IMR-90 (cell line): ENCODE measurements at regions not wholly inside any gene's neighbourhood (a gene's known extent, or its start where the extent isn't known, plus 50 kb on each side); places are given as distances from the start of the nearest gene placed in this dataset.

ENCODE experiments used
- ATAC-seq: fragments of 200-7000 bp; cut with Tn5 transposase; 2 replicates; pipeline ENCODE4 v1.9.1; 2020; ENCODE audit warnings: low read depth, mild to moderate bottlenecking, moderate library complexity
- BruUV-seq: library from RNA; stranded (reverse); fragments of 400-500 nt; replicated peaks from 2 replicates; lab custom pipeline; 2021; lab: Mats Ljungman, UMichigan
- CTCF ChIA-PET: fragments of 300-600 bp; formaldehyde crosslinking; extraction: SDS; loops from one replicate; lab custom pipeline; 2021; ENCODE audit warnings: antibody characterized with exemption; lab: Yijun Ruan, JAX
- POLR2A ChIA-PET: fragments of 300-600 bp; sonication (Branson Sonifier 250); formaldehyde crosslinking; loops from one replicate; lab custom pipeline; 2022; ENCODE audit warnings: antibody characterized with exemption; ENCODE audit not compliant: unreplicated experiment; lab: Charles Lee
- DNase-seq: peaks from one replicate; pipeline ENCODE4 v3.0.0; 2013
- H2AFZ ChIP-seq: replicated peaks from 2 replicates; pipeline ENCODE3; 2013; ENCODE audit warnings: low read length, mild to moderate bottlenecking; ENCODE audit not compliant: poor library complexity
- H2AK5ac ChIP-seq: 2 replicates; pipeline ENCODE4 v1.6.1; 2013; ENCODE audit warnings: low read depth, low read length, inconsistent platforms
- H2AK9ac ChIP-seq: replicated peaks from 2 replicates; pipeline ENCODE3; 2013; ENCODE audit warnings: mild to moderate bottlenecking, low read depth, low read length, moderate library complexity; ENCODE audit not compliant: poor library complexity
- H2BK120ac ChIP-seq: 2 replicates; pipeline ENCODE4 v1.6.1; 2013; ENCODE audit warnings: low read depth, low read length, inconsistent platforms
- H2BK15ac ChIP-seq: 3 replicates; pipeline ENCODE4 v1.6.1; 2013; ENCODE audit warnings: low read depth, low read length, inconsistent platforms
- H2BK20ac ChIP-seq: 2 replicates; pipeline ENCODE4 v1.6.1; 2013; ENCODE audit warnings: low read depth, mild to moderate bottlenecking, inconsistent platforms, low read length, moderate library complexity
- H2BK5ac ChIP-seq: 2 replicates; pipeline ENCODE4 v1.6.1; 2013; ENCODE audit warnings: mild to moderate bottlenecking, low read depth, low read length, inconsistent platforms; ENCODE audit not compliant: poor library complexity, severe bottlenecking
- H3K14ac ChIP-seq: replicated peaks from 2 replicates; pipeline ENCODE4 v1.6.1; 2013; ENCODE audit warnings: low read depth, low read length, inconsistent platforms
- H3K18ac ChIP-seq: 2 replicates; pipeline ENCODE4 v1.6.1; 2013; ENCODE audit warnings: low read depth, low read length, control low read depth
- H3K23ac ChIP-seq: 2 replicates; pipeline ENCODE4 v1.6.1; 2013; ENCODE audit warnings: low read depth, low read length, inconsistent platforms
- H3K27ac ChIP-seq: 2 replicates; pipeline ENCODE4 v1.5.1; 2013; ENCODE audit warnings: mild to moderate bottlenecking, control low read depth, low read length; ENCODE audit not compliant: insufficient read depth
- H3K27me3 ChIP-seq: 2 replicates; pipeline ENCODE4 v1.6.1; 2013; ENCODE audit warnings: low read length; ENCODE audit not compliant: control insufficient read depth, insufficient read depth
- H3K36me3 ChIP-seq: 2 replicates; pipeline ENCODE4 v1.6.1; 2013; ENCODE audit warnings: low read length, mixed read lengths; ENCODE audit not compliant: control insufficient read depth, insufficient read depth
- H3K4ac ChIP-seq: 2 replicates; pipeline ENCODE4 v1.6.1; 2013; ENCODE audit warnings: low read depth, low read length, inconsistent platforms
- H3K4me1 ChIP-seq: 2 replicates; pipeline ENCODE4 v1.6.1; 2013; ENCODE audit warnings: low read length, mixed read lengths; ENCODE audit not compliant: control insufficient read depth, insufficient read depth
- H3K4me2 ChIP-seq: 2 replicates; pipeline ENCODE4 v1.6.1; 2013; ENCODE audit warnings: low read depth, mild to moderate bottlenecking, control low read depth, low read length, moderate library complexity
- H3K4me3 ChIP-seq: 2 replicates; pipeline ENCODE4 v1.5.1; 2013; ENCODE audit warnings: low read depth, mild to moderate bottlenecking, control low read depth, low read length, moderate library complexity; ENCODE audit not compliant: insufficient read depth
- H3K56ac ChIP-seq: 2 replicates; pipeline ENCODE4 v1.6.1; 2013; ENCODE audit warnings: low read length, inconsistent platforms; ENCODE audit not compliant: insufficient read depth; ENCODE audit errors: extremely low read depth
- H3K79me1 ChIP-seq, 2 experiments: 2 replicates each; pipeline ENCODE4 v1.6.1; 2013; ENCODE audit warnings: low read length in 2 of 2, inconsistent platforms in 1 of 2, low read depth in 1 of 2
- H3K9ac ChIP-seq: 2 replicates; pipeline ENCODE4 v1.6.1; 2013; ENCODE audit warnings: low read depth, low read length, control low read depth
- H3K9me1 ChIP-seq: 2 replicates; pipeline ENCODE4 v1.6.1; 2013; ENCODE audit warnings: low read length, inconsistent platforms; ENCODE audit not compliant: insufficient read depth
- H3K9me3 ChIP-seq: 2 replicates; pipeline ENCODE4 v1.6.1; 2013; ENCODE audit warnings: low read length; ENCODE audit not compliant: control insufficient read depth, insufficient read depth
- H4K20me1 ChIP-seq: 2 replicates; pipeline ENCODE4 v1.6.1; 2013; ENCODE audit warnings: low read length, inconsistent platforms; ENCODE audit not compliant: insufficient read depth
- H4K5ac ChIP-seq: 2 replicates; pipeline ENCODE4 v1.6.1; 2013; ENCODE audit warnings: mild to moderate bottlenecking, low read depth, low read length, control low read depth
- H4K8ac ChIP-seq, 2 experiments: 2 replicates each; pipeline ENCODE4 v1.6.1; 2013; ENCODE audit warnings: low read depth in 2 of 2, low read length in 2 of 2, control low read depth in 1 of 2, inconsistent platforms in 1 of 2
- H4K91ac ChIP-seq: 2 replicates; pipeline ENCODE4 v1.6.1; 2013; ENCODE audit warnings: low read depth, low read length, inconsistent platforms; ENCODE audit not compliant: insufficient read depth
- BHLHE40 ChIP-seq: fragments of 150-350 bp; IDR thresholded peaks from 2 replicates; pipeline ENCODE4 v1.6.1; 2016; ENCODE audit warnings: mild to moderate bottlenecking, low read depth, low read length
- MAZ ChIP-seq: IDR thresholded peaks from 2 replicates; pipeline ENCODE4 v1.6.1; 2012; ENCODE audit warnings: low read depth, mild to moderate bottlenecking, low read length, improper control_type of control experiment, moderate library complexity, borderline replicate concordance
- SMC3 ChIP-seq: fragments of 150-350 bp; IDR thresholded peaks from 2 replicates; pipeline ENCODE4 v1.6.1; 2016; ENCODE audit warnings: low read depth, mild to moderate bottlenecking, antibody characterized with exemption, low read length, moderate library complexity
- WGBS, 2 experiments: methylation state at CpG; one replicate each; pipeline versions ENCODE4 v1.1.5 to v1.1.7; 2013; ENCODE audit warnings: missing lambda C conversion rate in 2 of 2; ENCODE audit not compliant: insufficient read length in 1 of 2; ENCODE audit errors: extremely low coverage in 2 of 2; 5-methylcytosine and 5-hydroxymethylcytosine counted together
- dilution Hi-C: fragments of 300-500 bp; cut with HindIII; formaldehyde crosslinking; loops from one replicate; pipeline ENCODE4 v1.14.3; 2018; ENCODE audit warnings: low sequenced_read_pairs; ENCODE audit not compliant: unreplicated experiment
- in situ Hi-C: fragments of 300-500 bp; cut with MboI; formaldehyde crosslinking; loops from 3 replicates; pipeline ENCODE4 v1.14.3; 2019; ENCODE audit warnings: low sequenced_read_pairs, inconsistent platforms, mixed read lengths
- intact Hi-C: fragments of 100-400 bp; cut with micrococcal nuclease; formaldehyde crosslinking; loops from 2 replicates; pipeline ENCODE4 v1.10.0; 2022
- TF ChIP-seq, protein P1 (sequence below): fragments of 150-350 bp; IDR thresholded peaks from 2 replicates; pipeline ENCODE4 v1.6.1; 2017; ENCODE audit warnings: mild to moderate bottlenecking, antibody characterized with exemption, low read length, low read depth
- TF ChIP-seq, protein P2 (sequence below): conservative IDR thresholded peaks from 2 replicates; pipeline ENCODE4 v1.5.1; 2012; ENCODE audit warnings: mild to moderate bottlenecking, low read depth, low read length, improper control_type of control experiment
- TF ChIP-seq, protein P3 (sequence below): fragments of 150-350 bp; IDR thresholded peaks from 2 replicates; pipeline ENCODE4 v1.6.1; 2016; ENCODE audit warnings: low read depth, mild to moderate bottlenecking, low read length, moderate library complexity, borderline replicate concordance

DNA sequence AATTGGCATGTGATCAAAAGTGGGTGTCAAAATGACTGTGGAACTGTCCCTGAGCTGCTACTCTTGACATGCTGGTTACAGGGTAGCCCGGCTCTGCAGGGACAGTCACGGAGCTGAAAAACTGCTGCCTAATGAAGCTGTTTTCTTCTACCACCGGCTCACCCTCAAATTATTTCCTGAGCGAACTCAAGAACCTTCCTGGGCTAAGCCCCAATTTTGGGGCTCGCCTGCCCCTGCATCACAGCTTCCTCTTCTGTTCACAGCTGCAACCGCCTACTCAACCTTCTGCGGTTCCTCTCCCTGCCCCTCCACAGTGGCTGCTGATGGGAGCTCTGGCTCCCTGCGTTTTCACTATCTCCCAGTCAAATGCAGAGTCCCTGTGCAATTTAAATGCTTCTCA lies 110.8 kb upstream of the MLN start:
- DNase-seq: no peak
- no peak overlapping the region for H3K4me2 ChIP-seq
- H3K9me1 ChIP-seq: no peaks in the 10 kb centered on the region
- no peak overlapping the region for H4K5ac ChIP-seq
- H2BK20ac ChIP-seq: no peak overlapping the region
- WGBS, 2 experiments: 27% methylated on average over 2 of the region's 8 CpGs; no CpG with 5 or more reads in 1 of the 2 experiments
- no TSS peak for BruUV-seq
- H4K91ac ChIP-seq: no peak overlapping the region
- no peak overlapping the region for H3K23ac ChIP-seq
- H3K14ac ChIP-seq: no peak overlapping the region
- H3K27me3 ChIP-seq: peaks cover 67% of the 10 kb centered on the region
- H2AK5ac ChIP-seq: no peak overlapping the region
- POLR2A ChIA-PET: no interaction called here
- CTCF ChIA-PET: no interaction called here
- no peak for ATAC-seq
- no peaks in the 10 kb centered on the region for H4K20me1 ChIP-seq
- dilution Hi-C loops (no loop called here), intact Hi-C loops (no loop called here), in situ Hi-C loops (no loop called here)
- no peak overlapping the region for H2BK15ac ChIP-seq
- no peak overlapping the region for H3K56ac ChIP-seq
- H2BK120ac ChIP-seq: no peak overlapping the region
- no peak overlapping the region for H3K4ac ChIP-seq
- H3K4me3 ChIP-seq: no peak overlapping the region
- no peaks in the 10 kb centered on the region for H3K9me3 ChIP-seq
- H2AFZ ChIP-seq: no peak overlapping the region
- H3K27ac ChIP-seq: no peak overlapping the region
- no peaks in the 10 kb centered on the region for H3K79me1 ChIP-seq
- no peaks in the 10 kb centered on the region for H3K4me1 ChIP-seq
- H4K8ac ChIP-seq: no peak overlapping the region
- no peak overlapping the region for H3K18ac ChIP-seq
- no peak overlapping the region for H3K9ac ChIP-seq
- H2AK9ac ChIP-seq: no peak overlapping the region
- no peaks in the 10 kb centered on the region for H3K36me3 ChIP-seq
- no peak overlapping the region for H2BK5ac ChIP-seq
- TF ChIP-seq, protein P1, sequence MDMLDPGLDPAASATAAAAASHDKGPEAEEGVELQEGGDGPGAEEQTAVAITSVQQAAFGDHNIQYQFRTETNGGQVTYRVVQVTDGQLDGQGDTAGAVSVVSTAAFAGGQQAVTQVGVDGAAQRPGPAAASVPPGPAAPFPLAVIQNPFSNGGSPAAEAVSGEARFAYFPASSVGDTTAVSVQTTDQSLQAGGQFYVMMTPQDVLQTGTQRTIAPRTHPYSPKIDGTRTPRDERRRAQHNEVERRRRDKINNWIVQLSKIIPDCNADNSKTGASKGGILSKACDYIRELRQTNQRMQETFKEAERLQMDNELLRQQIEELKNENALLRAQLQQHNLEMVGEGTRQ: no peak
- TF ChIP-seq SMC3 (no peak), BHLHE40 (no peak), MAZ (no peak)
- TF ChIP-seq, protein P2, sequence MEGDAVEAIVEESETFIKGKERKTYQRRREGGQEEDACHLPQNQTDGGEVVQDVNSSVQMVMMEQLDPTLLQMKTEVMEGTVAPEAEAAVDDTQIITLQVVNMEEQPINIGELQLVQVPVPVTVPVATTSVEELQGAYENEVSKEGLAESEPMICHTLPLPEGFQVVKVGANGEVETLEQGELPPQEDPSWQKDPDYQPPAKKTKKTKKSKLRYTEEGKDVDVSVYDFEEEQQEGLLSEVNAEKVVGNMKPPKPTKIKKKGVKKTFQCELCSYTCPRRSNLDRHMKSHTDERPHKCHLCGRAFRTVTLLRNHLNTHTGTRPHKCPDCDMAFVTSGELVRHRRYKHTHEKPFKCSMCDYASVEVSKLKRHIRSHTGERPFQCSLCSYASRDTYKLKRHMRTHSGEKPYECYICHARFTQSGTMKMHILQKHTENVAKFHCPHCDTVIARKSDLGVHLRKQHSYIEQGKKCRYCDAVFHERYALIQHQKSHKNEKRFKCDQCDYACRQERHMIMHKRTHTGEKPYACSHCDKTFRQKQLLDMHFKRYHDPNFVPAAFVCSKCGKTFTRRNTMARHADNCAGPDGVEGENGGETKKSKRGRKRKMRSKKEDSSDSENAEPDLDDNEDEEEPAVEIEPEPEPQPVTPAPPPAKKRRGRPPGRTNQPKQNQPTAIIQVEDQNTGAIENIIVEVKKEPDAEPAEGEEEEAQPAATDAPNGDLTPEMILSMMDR: no peak
- TF ChIP-seq, protein P3, sequence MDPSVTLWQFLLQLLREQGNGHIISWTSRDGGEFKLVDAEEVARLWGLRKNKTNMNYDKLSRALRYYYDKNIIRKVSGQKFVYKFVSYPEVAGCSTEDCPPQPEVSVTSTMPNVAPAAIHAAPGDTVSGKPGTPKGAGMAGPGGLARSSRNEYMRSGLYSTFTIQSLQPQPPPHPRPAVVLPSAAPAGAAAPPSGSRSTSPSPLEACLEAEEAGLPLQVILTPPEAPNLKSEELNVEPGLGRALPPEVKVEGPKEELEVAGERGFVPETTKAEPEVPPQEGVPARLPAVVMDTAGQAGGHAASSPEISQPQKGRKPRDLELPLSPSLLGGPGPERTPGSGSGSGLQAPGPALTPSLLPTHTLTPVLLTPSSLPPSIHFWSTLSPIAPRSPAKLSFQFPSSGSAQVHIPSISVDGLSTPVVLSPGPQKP: no peak
